ENCODE measurements at regions not wholly inside any gene's neighbourhood (a gene's known extent, or its start where the extent isn't known, plus 50 kb on each side); places are given as distances from the start of the nearest gene placed in this dataset.
"Not testable (repeated sequence)": the region's sequence is repeated elsewhere in the genome, so short reads cannot be mapped to it uniquely, and the experiment has no call there.

GRCh38 chr5:152106571-152106970 is 181.9 kb upstream of the GLRA1 start:
- TF ChIP-seq CTCF (conservative IDR thresholded peaks at IDR 0.05; ENCODE audit: low read depth, low read length), result no peak
- no peak for DNase-seq (ENCODE audit: low read depth)
- no peak overlapping the region for H3K4me3 ChIP-seq (ENCODE audit: low read depth, low read length)

GRCh38 chr5:152105085-152105484 is 180.4 kb upstream of the GLRA1 start:
- TF ChIP-seq CTCF (conservative IDR thresholded peaks at IDR 0.05; ENCODE audit: low read depth, low read length), result no peak
- no peak overlapping the region for H3K4me3 ChIP-seq (ENCODE audit: low read depth, low read length)
- no peak for DNase-seq (ENCODE audit: low read depth)

GRCh38 chr5:152104211-152104610 is 179.6 kb upstream of the GLRA1 start:
- no peak for DNase-seq (ENCODE audit: low read depth)

GRCh38 chr5:152102908-152103307 is 178.3 kb upstream of the GLRA1 start:
- not testable (repeated sequence) for DNase-seq (ENCODE audit: low read depth); H3K4me3 ChIP-seq (ENCODE audit: low read depth, low read length)

More at GRCh38 chr5:152104211-152104610, 179.6 kb upstream of the GLRA1 start:
- no peak for TF ChIP-seq CTCF (conservative IDR thresholded peaks at IDR 0.05; ENCODE audit: low read depth, low read length)
- H3K4me3 ChIP-seq (ENCODE audit: low read depth, low read length), result no peak overlapping the region

- no peak overlapping the region for H3K4me3 ChIP-seq (ENCODE audit: low read depth, low read length)
- no peak for DNase-seq (ENCODE audit: low read depth)
- no peak for TF ChIP-seq CTCF (conservative IDR thresholded peaks at IDR 0.05; ENCODE audit: low read depth, low read length)
Observed at GRCh38 chr5:152102057-152102456, 177.4 kb upstream of the GLRA1 start.

GRCh38 chr5:152100462-152100861 is 175.8 kb upstream of the GLRA1 start:
- H3K4me3 ChIP-seq (ENCODE audit: low read depth, low read length), result no peak overlapping the region
- DNase-seq (ENCODE audit: low read depth), result no peak
- no peak for TF ChIP-seq CTCF (conservative IDR thresholded peaks at IDR 0.05; ENCODE audit: low read depth, low read length)

GRCh38 chr5:152097128-152097527 is 172.5 kb upstream of the GLRA1 start:
- no peak for DNase-seq (ENCODE audit: low read depth)
- TF ChIP-seq CTCF (conservative IDR thresholded peaks at IDR 0.05; ENCODE audit: low read depth, low read length), result no peak
- H3K4me3 ChIP-seq (ENCODE audit: low read depth, low read length), result no peak overlapping the region

GRCh38 chr5:152094716-152095115 is 170.1 kb upstream of the GLRA1 start:
- H3K4me3 ChIP-seq (ENCODE audit: low read depth, low read length), result no peak overlapping the region
- no peak for DNase-seq (ENCODE audit: low read depth)
- TF ChIP-seq CTCF (conservative IDR thresholded peaks at IDR 0.05; ENCODE audit: low read depth, low read length), result no peak

Measured in choroid plexus epithelial cell (primary cell).